H1 (cell line): ENCODE measurements at regions not wholly inside any gene's neighbourhood (a gene's known extent, or its start where the extent isn't known, plus 50 kb on each side); places are given as distances from the start of the nearest gene placed in this dataset.

Experiments used
- CTCF ChIA-PET: fragments of 300-600 bp; sonication (Branson Sonifier 250); formaldehyde crosslinking; loops from one replicate; lab custom pipeline; 2021; ENCODE audit not compliant: partially characterized antibody; lab: Charles Lee
- POLR2A ChIA-PET: fragments of 300-600 bp; sonication (Branson Sonifier 250); formaldehyde crosslinking; loops from one replicate; lab custom pipeline; 2021; ENCODE audit warnings: inconsistent platforms; ENCODE audit not compliant: partially characterized antibody; lab: Charles Lee
- DNase-seq, 2 experiments: peaks; one replicate each; pipeline versions ENCODE4 v3.0.0 to v3.0.0-alpha.2; 2010 to 2022; ENCODE audit warnings: low spot score in 2 of 2, low read depth in 1 of 2, mixed read lengths in 1 of 2
- FAIRE-seq: peaks from 2 replicates; lab custom pipeline; 2011; peaks lifted over from hg19 to GRCh38; lab: Jason Lieb, UNC
- H2AFZ ChIP-seq: 2 replicates; pipeline ENCODE4 v1.8.1; 2012; ENCODE audit warnings: low read length, inconsistent platforms
- H2AK5ac ChIP-seq: 2 replicates; pipeline ENCODE4 v1.6.1; 2013; ENCODE audit warnings: low read depth, low read length
- H2BK120ac ChIP-seq: replicated peaks from 2 replicates; pipeline ENCODE3; 2013; ENCODE audit warnings: low read depth, low read length, inconsistent platforms
- H2BK12ac ChIP-seq: 2 replicates; pipeline ENCODE4 v1.6.1; 2013; ENCODE audit warnings: low read depth, low read length
- H2BK15ac ChIP-seq: 2 replicates; pipeline ENCODE4 v1.6.1; 2013; ENCODE audit warnings: low read length
- H2BK20ac ChIP-seq: 2 replicates; pipeline ENCODE4 v1.6.1; 2013; ENCODE audit warnings: low read length
- H2BK5ac ChIP-seq: 2 replicates; pipeline ENCODE4 v1.6.1; 2013; ENCODE audit warnings: low read depth, low read length
- H3K14ac ChIP-seq: 2 replicates; pipeline ENCODE4 v1.6.1; 2013; ENCODE audit warnings: inconsistent platforms; ENCODE audit not compliant: insufficient read length
- H3K18ac ChIP-seq: 2 replicates; pipeline ENCODE4 v1.6.1; 2013; ENCODE audit warnings: low read length; ENCODE audit errors: extremely low read depth
- H3K23ac ChIP-seq: 2 replicates; pipeline ENCODE4 v1.6.1; 2013; ENCODE audit warnings: inconsistent platforms; ENCODE audit not compliant: insufficient read length
- H3K23me2 ChIP-seq: 2 replicates; pipeline ENCODE4 v1.6.1; 2013; ENCODE audit warnings: low read depth, low read length
- H3K27ac ChIP-seq: 2 replicates; pipeline ENCODE4 v1.6.1; 2011; ENCODE audit warnings: low read depth, low read length, inconsistent platforms
- H3K27me3 ChIP-seq, 4 experiments: replicated peaks in 1 of 4; 1 replicate in 1 of 4; 2 replicates in 3 of 4; pipeline versions ENCODE4 v1.6.1 to v1.8.1; 2011 to 2013; ENCODE audit warnings: low read length in 3 of 4, mild to moderate bottlenecking in 3 of 4, inconsistent platforms in 2 of 4, mixed read lengths in 2 of 4, moderate library complexity in 1 of 4; ENCODE audit not compliant: control insufficient read depth in 3 of 4, insufficient read depth in 3 of 4; ENCODE audit errors: extremely low read depth in 1 of 4
- H3K36me3 ChIP-seq, 4 experiments: 2 replicates each; pipeline versions ENCODE4 v1.6.1 to v1.8.1; 2011 to 2013; ENCODE audit warnings: mild to moderate bottlenecking in 4 of 4, low read length in 3 of 4, moderate library complexity in 2 of 4, control low read depth in 1 of 4, inconsistent platforms in 1 of 4; ENCODE audit not compliant: insufficient read depth in 4 of 4, control insufficient read depth in 2 of 4
- H3K4ac ChIP-seq: replicated peaks from 2 replicates; pipeline ENCODE3; 2013; ENCODE audit warnings: low read length, low read depth, mixed read lengths, inconsistent platforms; ENCODE audit not compliant: insufficient read length
- H3K4me1 ChIP-seq, 4 experiments: replicated peaks in 1 of 4; 1 replicate in 1 of 4; 2 replicates in 3 of 4; pipeline versions ENCODE4 v1.6.1 to v1.8.1; 2011 to 2013; ENCODE audit warnings: low read length in 3 of 4, inconsistent platforms in 2 of 4, mixed read lengths in 1 of 4; ENCODE audit not compliant: insufficient read depth in 4 of 4, control insufficient read depth in 3 of 4
- H3K4me2 ChIP-seq, 2 experiments: 2 replicates each; pipeline versions ENCODE4 v1.6.1 to v1.8.1; 2011 to 2013; ENCODE audit warnings: low read depth in 2 of 2, low read length in 2 of 2, control low read depth in 1 of 2, inconsistent platforms in 1 of 2, mild to moderate bottlenecking in 1 of 2; ENCODE audit not compliant: insufficient read depth in 1 of 2
- H3K4me3 ChIP-seq, 4 experiments: fragments of 200-600, 300-600 bp in 1 of 4; sonication (generic), shearing (Covaris generic), sonication (Bioruptor Twin) in 1 of 4; 2 replicates each; pipeline versions ENCODE4 v1.5.1 to v1.8.1; 2011 to 2016; ENCODE audit warnings: low read length in 4 of 4, low read depth in 3 of 4, control low read depth in 2 of 4, inconsistent platforms in 2 of 4, mild to moderate bottlenecking in 2 of 4, mixed read lengths in 1 of 4, moderate library complexity in 1 of 4; ENCODE audit not compliant: insufficient read depth in 2 of 4; ENCODE audit errors: extremely low read depth in 1 of 4
- H3K56ac ChIP-seq: replicated peaks from 2 replicates; pipeline ENCODE3; 2013; ENCODE audit warnings: low read depth, mild to moderate bottlenecking, mixed read lengths, low read length, inconsistent platforms; ENCODE audit not compliant: insufficient read length
- H3K79me1 ChIP-seq: 2 replicates; pipeline ENCODE4 v1.6.1; 2013; ENCODE audit warnings: low read depth, low read length, control low read depth
- H3K79me2 ChIP-seq, 2 experiments: 2 replicates each; pipeline versions ENCODE4 v1.6.1 to v1.8.1; 2012 to 2013; ENCODE audit warnings: low read length in 2 of 2, mild to moderate bottlenecking in 2 of 2, inconsistent platforms in 1 of 2; ENCODE audit not compliant: insufficient read depth in 2 of 2, control insufficient read depth in 1 of 2
- H3K9ac ChIP-seq, 4 experiments: replicated peaks in 1 of 4; 1 replicate in 1 of 4; 2 replicates in 3 of 4; pipeline versions ENCODE4 v1.6.1 to v1.8.1; 2011 to 2013; ENCODE audit warnings: low read depth in 3 of 4, low read length in 3 of 4, control low read depth in 2 of 4, mild to moderate bottlenecking in 2 of 4, moderate library complexity in 2 of 4, inconsistent platforms in 1 of 4; ENCODE audit errors: extremely low read depth in 1 of 4
- H3K9me3 ChIP-seq, 2 experiments: 2 replicates each; pipeline versions ENCODE4 v1.6.1 to v1.8.1; 2012 to 2013; ENCODE audit warnings: mild to moderate bottlenecking in 2 of 2, moderate library complexity in 2 of 2, control low read depth in 1 of 2, inconsistent platforms in 1 of 2, low read depth in 1 of 2, low read length in 1 of 2, mixed read lengths in 1 of 2; ENCODE audit not compliant: insufficient read depth in 2 of 2
- H4K20me1 ChIP-seq, 2 experiments: replicated peaks in 1 of 2; 2 replicates each; pipeline versions ENCODE3 to v1.8.1; 2011 to 2013; ENCODE audit warnings: inconsistent platforms in 2 of 2, low read length in 2 of 2, mild to moderate bottlenecking in 1 of 2; ENCODE audit not compliant: insufficient read depth in 2 of 2, control insufficient read depth in 1 of 2
- H4K5ac ChIP-seq: 2 replicates; pipeline ENCODE4 v1.6.1; 2013; ENCODE audit warnings: low read length, low read depth, mixed read lengths, inconsistent platforms; ENCODE audit not compliant: insufficient read length
- H4K8ac ChIP-seq: 2 replicates; pipeline ENCODE4 v1.8.0; 2013; ENCODE audit warnings: mild to moderate bottlenecking, moderate library complexity, low read length, inconsistent platforms; ENCODE audit not compliant: insufficient read depth; ENCODE audit errors: extremely low read depth
- H4K91ac ChIP-seq: replicated peaks from 2 replicates; pipeline ENCODE3; 2013; ENCODE audit warnings: low read length, mixed read lengths, inconsistent platforms; ENCODE audit not compliant: insufficient read length
- POU5F1 ChIP-seq: IDR thresholded peaks from 2 replicates; pipeline ENCODE4 v1.6.1; 2011; ENCODE audit warnings: low read depth, mild to moderate bottlenecking, low read length, moderate library complexity
- WGBS, 2 experiments: shearing (Covaris generic) in 1 of 2; methylation state at CpG; one replicate each; pipeline versions ENCODE4 v1.1.6 to v1.1.7; 2013 to 2015; ENCODE audit warnings: low lambda C conversion rate in 2 of 2, mixed read lengths in 2 of 2, inconsistent platforms in 1 of 2, low coverage in 1 of 2, missing lambda C conversion rate in 1 of 2; ENCODE audit not compliant: insufficient replicate concordance in 2 of 2, insufficient coverage in 1 of 2, insufficient read length in 1 of 2; ENCODE audit errors: extremely low coverage in 1 of 2, missing lambda C conversion rate in 1 of 2; 5-methylcytosine and 5-hydroxymethylcytosine counted together
- TF ChIP-seq, protein P1 (sequence below): IDR thresholded peaks from 2 replicates; pipeline ENCODE4 v1.6.1; 2012; ENCODE audit warnings: inconsistent platforms

DNA sequence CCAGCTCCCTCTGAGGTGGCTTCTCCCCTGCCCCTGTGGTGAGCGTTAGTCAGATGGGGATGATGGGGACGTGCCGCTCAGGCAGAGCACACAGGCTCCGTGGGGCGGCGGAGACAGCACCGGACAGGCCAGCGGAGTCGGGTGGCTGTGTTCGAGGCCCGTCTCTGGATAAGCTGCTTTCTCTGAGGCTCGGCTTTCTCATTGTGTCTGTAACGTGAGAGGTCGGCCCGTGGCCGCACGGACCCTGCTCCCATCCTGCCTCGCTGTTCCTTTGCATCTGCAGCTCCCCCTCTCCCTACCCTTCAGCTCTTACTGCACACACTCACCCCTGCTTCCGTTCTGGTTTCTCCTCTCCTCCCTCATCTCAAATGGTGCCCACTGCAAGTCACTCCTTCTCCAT lies 62.5 kb downstream of the FAM43A start:
- H3K9ac ChIP-seq: no peak overlapping the region
- no peak for FAIRE-seq
- TF ChIP-seq, protein P1, sequence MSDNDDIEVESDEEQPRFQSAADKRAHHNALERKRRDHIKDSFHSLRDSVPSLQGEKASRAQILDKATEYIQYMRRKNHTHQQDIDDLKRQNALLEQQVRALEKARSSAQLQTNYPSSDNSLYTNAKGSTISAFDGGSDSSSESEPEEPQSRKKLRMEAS: 0 out of 2 replicates have a peak, but pooled peaks have one; percentile 12
- TF ChIP-seq POU5F1: no peak
- TF ChIP-seq, all 59 proteins: peak for 1
- H3K4me3 ChIP-seq: no peak overlapping the region
- H3K18ac ChIP-seq: peak overlapping the region; percentile 72; the same call in 1 of the 2 replicates
- H3K27ac ChIP-seq: no peak overlapping the region
- CTCF ChIA-PET: interaction anchor here (0.5 to 5.2 kb wide), 11 partner anchors 12 to 359 kb away, joined by 3 to 19 read pairs (median 3); partner anchors contain the start of gene LSG1
- H4K8ac ChIP-seq: 0 out of 2 replicates have a peak overlapping the region, but pooled peaks have one; percentile 17
- peak overlapping the region; percentile 89; the same call in 1 of the 2 replicates for H2BK12ac ChIP-seq
- peak overlapping the region; percentile 97; the same call in 1 of the 2 replicates for H2BK15ac ChIP-seq
- no peaks in the 10 kb centered on the region for H3K27me3 ChIP-seq
- H3K14ac ChIP-seq: no peak overlapping the region
- no peaks in the 10 kb centered on the region for H3K79me1 ChIP-seq
- H4K20me1 ChIP-seq: no peaks in the 10 kb centered on the region
- no peaks in the 10 kb centered on the region for H3K23me2 ChIP-seq
- H3K36me3 ChIP-seq: no peaks in the 10 kb centered on the region
- WGBS, 2 experiments: 69% methylated on average over 19 of the region's 19 CpGs; no CpG with 5 or more reads in 1 of the 2 experiments
- no peaks in the 10 kb centered on the region for H3K9me3 ChIP-seq
- no peak overlapping the region for H3K23ac ChIP-seq
- POLR2A ChIA-PET: no interaction called here
- no peaks in the 10 kb centered on the region for H3K79me2 ChIP-seq
- H4K91ac ChIP-seq: peak overlapping the region; percentile 68
- H3K4me2 ChIP-seq: peak overlapping the region in 1 of 2 experiments; percentile 9; a peak in 1 of 4 replicates
- peak overlapping the region; percentile 91 for H2BK120ac ChIP-seq
- no peak overlapping the region for H3K56ac ChIP-seq
- H4K5ac ChIP-seq: peak overlapping the region; percentile 20
- DNase-seq: peak in 1 of 2 experiments; percentile 53
- H2BK5ac ChIP-seq: no peak overlapping the region; the same call in 1 of the 2 replicates
- peaks cover 12 to 22% (median 16%) of the 10 kb centered on the region in 4 experiments for H3K4me1 ChIP-seq
- H2AK5ac ChIP-seq: no peak overlapping the region
- no peak overlapping the region for H2AFZ ChIP-seq
- H3K4ac ChIP-seq: peak overlapping the region; percentile 70
- H2BK20ac ChIP-seq: peak overlapping the region; percentile 90; the same call in 1 of the 2 replicates
